Activated T-cell treated with anti-CD3 and anti-CD28 coated beads, Interleukin-2, amount 50 U/mL, for 72 hours (primary cell): ENCODE measurements at regions not wholly inside any gene's neighbourhood (a gene's known extent, or its start where the extent isn't known, plus 50 kb on each side); places are given as distances from the start of the nearest gene placed in this dataset.
"Not testable (repeated sequence)": the region's sequence is repeated elsewhere in the genome, so short reads cannot be mapped to it uniquely, and the experiment has no call there.

Experiments
- ATAC-seq, 2 donors: fragments of 150-1000 bp; cut with Tn5 transposase; replicated peaks in 1 of 2; 2 replicates each; pipeline ENCODE4 v1.10.0; 2021; ENCODE audit warnings: moderate library complexity in 2 of 2, mild to moderate bottlenecking in 1 of 2
- DNase-seq, 2 donors: peaks; one replicate each; pipeline ENCODE4 v3.0.0; 2021 to 2022; ENCODE audit warnings: mixed read lengths in 1 of 2
- H3K27ac Mint-ChIP-seq: one replicate; pipeline ENCODE4 v1.8.0; 2022; ENCODE audit warnings: mild to moderate bottlenecking, moderate library complexity, mixed read lengths
- H3K27me3 Mint-ChIP-seq: one replicate; pipeline ENCODE4 v1.8.0; 2022; ENCODE audit warnings: low read depth, mixed read lengths
- H3K36me3 Mint-ChIP-seq, 2 donors: one replicate each; pipeline ENCODE4 v1.8.0; 2022; ENCODE audit warnings: mixed read lengths in 2 of 2, mild to moderate bottlenecking in 1 of 2; ENCODE audit not compliant: insufficient read depth in 2 of 2
- H3K4me1 Mint-ChIP-seq: one replicate; pipeline ENCODE4 v1.8.0; 2022; ENCODE audit warnings: low read depth, mixed read lengths
- H3K4me3 Mint-ChIP-seq, 2 donors: one replicate each; pipeline ENCODE4 v1.8.0; 2022; ENCODE audit warnings: mild to moderate bottlenecking in 2 of 2, mixed read lengths in 2 of 2, moderate library complexity in 2 of 2
- H3K9me3 Mint-ChIP-seq, 2 donors: one replicate each; pipeline ENCODE4 v1.8.0; 2022; ENCODE audit warnings: mixed read lengths in 2 of 2

DNA sequence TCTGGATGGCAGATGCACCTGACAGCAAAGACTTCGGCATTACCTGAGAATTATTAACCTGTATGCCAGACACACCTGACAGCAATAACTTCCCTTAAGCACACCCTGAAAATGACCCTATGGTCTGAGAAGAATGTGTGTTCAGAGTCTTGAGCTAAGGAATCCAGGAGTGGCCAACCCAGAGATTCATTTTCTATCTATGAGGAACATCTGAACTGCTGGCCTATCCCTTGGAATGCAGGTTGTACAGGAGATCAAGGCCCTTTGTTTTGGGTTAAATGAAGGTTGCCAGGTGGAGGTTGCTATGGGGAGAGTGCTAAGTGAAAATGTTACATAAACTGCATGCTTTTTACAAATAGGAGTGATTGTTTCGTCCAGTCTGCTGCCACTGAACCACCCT lies 200.9 kb upstream of the MEIS1 start:
- Mint-ChIP-seq H3K27me3 (no peaks in the 10 kb centered on the region), H3K9me3 (peaks cover 2% of the 10 kb centered on the region in 2 donors), H3K4me1 (no peaks in the 10 kb centered on the region), H3K4me3 (no peak overlapping the region), H3K27ac (no peak overlapping the region), H3K36me3 (no peaks in the 10 kb centered on the region)
- ATAC-seq (no peak), DNase-seq (no peak)

DNA sequence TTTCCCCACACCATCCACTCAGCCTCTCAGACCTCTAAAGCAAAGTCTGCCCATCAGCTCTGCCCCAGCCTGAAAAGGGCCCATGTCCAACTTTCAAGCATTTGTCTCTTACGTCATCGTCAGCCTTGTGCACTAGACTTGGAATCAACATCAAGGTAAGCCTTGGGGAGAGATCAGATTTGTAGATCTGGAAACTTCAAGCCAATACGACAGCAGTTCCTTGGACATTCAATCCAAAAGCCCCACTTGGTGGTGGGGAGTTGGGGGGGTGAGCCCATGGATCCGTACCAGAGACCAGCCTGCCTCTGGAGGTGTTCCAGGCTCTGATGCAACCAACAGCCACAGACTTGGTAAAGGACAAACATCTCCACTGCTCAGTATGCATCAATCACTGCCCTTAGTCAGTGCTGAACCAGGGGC lies 206.8 kb upstream of the MEIS1 start:
- Mint-ChIP-seq H3K27ac (no peak overlapping the region), H3K27me3 (no peaks in the 10 kb centered on the region), H3K4me3 (no peak overlapping the region), H3K4me1 (no peaks in the 10 kb centered on the region), H3K36me3 (no peaks in the 10 kb centered on the region), H3K9me3 (peaks cover 2% of the 10 kb centered on the region in 2 donors)
- DNase-seq = no peak
- no peak for ATAC-seq

DNA sequence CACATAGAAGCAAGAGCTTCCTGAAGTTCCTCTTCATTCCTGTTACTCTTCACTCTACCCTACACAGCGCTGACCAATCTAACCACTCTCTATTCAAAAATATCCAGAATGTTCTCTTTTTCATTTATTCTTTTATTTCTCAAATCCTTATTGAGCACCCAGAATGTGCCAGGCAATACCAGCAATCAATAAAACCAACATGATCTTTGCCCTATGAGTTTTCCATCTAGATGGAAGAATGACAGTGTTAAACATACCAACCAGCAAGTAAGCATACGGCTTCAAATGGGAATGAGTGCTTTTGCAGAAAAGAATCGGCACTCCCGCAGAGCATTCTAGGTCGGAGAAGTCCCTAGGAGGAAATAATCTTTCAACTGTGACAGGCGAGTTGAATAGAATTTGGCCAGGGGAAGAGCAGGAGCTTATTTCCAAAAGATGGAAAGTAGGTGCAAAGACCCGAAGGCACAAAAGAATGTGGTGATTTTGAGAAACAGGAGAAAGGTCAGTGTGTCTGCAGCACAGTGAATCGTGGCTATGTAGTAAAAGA lies 217.8 kb upstream of the MEIS1 start:
- Mint-ChIP-seq H3K36me3 (no peaks in the 10 kb centered on the region), H3K4me1 (no peaks in the 10 kb centered on the region), H3K4me3 (no peak overlapping the region), H3K9me3 (peaks cover 2% of the 10 kb centered on the region in 2 donors), H3K27ac (no peak overlapping the region), H3K27me3 (no peaks in the 10 kb centered on the region)
- ATAC-seq (no peak), DNase-seq (no peak)

DNA sequence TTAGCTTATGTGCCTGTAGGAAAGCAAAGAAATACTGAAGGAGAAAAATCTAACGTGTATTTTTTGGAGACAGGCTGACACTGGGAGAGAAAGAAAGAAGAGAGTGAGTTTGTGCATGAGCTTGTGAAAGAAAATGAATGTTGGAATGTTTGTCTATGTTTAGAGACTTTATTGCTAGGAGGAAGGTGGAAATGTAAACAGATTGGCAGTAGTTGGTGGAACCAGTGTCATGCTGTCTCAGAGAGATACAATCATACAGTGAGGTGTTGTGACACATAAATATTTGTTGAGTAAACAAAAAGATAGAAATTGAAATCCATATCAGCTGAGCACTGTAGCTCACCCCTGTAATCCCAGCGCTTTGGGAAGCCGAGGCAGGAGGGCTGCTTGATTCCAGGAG lies 222.2 kb upstream of the MEIS1 start:
- no peaks in the 10 kb centered on the region for H3K4me1 Mint-ChIP-seq

GRCh38 chr2:66202586-66202985 lies 232.3 kb upstream of the MEIS1 start:
- Mint-ChIP-seq H3K36me3 (no peaks in the 10 kb centered on the region), H3K9me3 (peaks cover 0 to 3% of the 10 kb centered on the region in 2 donors)

More for the DNA sequence above, 222.2 kb upstream of the MEIS1 start:
- no peak overlapping the region for H3K4me3 Mint-ChIP-seq
- H3K36me3 Mint-ChIP-seq = no peaks in the 10 kb centered on the region
- no peaks in the 10 kb centered on the region for H3K27me3 Mint-ChIP-seq
- no peak for DNase-seq
- H3K9me3 Mint-ChIP-seq = peaks cover 1 to 2% of the 10 kb centered on the region in 2 donors
- no peak overlapping the region for H3K27ac Mint-ChIP-seq
- no peak for ATAC-seq

DNA sequence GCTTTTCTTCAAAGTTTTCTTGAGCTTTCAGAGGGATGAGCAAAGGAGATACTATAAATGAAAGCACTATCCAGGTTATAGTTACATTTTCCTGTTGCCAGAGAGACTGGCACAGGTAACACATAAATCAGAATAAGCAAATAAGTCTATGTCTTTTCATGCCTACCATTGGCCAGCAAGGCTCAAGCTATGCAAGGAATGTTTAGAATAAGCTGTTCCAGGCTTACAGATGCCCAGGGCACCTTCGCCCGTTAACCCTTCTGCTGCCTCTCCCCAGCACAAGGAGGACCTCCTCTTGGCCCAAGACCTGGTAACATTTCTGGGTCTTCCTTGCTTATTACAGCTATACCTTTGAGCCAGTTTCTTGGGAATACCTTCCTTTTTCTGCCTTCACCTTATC lies 233.7 kb upstream of the MEIS1 start:
- Mint-ChIP-seq H3K27ac (no peak overlapping the region), H3K9me3 (peaks cover 0 to 3% of the 10 kb centered on the region in 2 donors), H3K27me3 (no peaks in the 10 kb centered on the region), H3K4me1 (no peaks in the 10 kb centered on the region), H3K4me3 (no peak overlapping the region), H3K36me3 (no peaks in the 10 kb centered on the region)
- ATAC-seq (no peak), DNase-seq (no peak)

More at GRCh38 chr2:66202586-66202985, 232.3 kb upstream of the MEIS1 start:
- DNase-seq (no peak), ATAC-seq (no peak)
- no peak overlapping the region for H3K4me3 Mint-ChIP-seq
- no peaks in the 10 kb centered on the region for H3K27me3 Mint-ChIP-seq
- no peaks in the 10 kb centered on the region for H3K4me1 Mint-ChIP-seq
- no peak overlapping the region for H3K27ac Mint-ChIP-seq

DNA sequence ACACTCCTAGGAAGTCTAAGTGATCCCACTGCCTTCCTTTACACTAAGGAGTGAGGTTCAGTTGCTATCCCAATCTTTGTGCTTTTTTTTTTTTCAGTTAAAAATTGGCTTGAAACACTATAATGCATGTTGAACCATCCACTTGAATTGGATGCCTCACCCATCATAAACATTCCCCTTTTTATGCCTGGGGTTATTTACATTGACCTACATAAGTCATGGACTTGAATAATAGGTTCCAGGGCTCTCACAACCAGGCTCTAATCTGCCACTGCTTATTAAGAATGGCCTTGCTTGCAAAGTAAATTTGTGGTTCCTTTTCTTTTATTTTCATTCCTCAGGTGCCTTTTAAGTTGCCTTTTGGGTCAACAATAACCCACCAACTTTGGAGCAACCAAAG lies 236.1 kb upstream of the MEIS1 start:
- no peak for ATAC-seq
- Mint-ChIP-seq H3K9me3 (no peaks in the 10 kb centered on the region), H3K4me3 (no peak overlapping the region), H3K4me1 (no peaks in the 10 kb centered on the region), H3K27me3 (no peaks in the 10 kb centered on the region), H3K36me3 (no peaks in the 10 kb centered on the region), H3K27ac (no peak overlapping the region)
- DNase-seq = no peak

GRCh38 chr2:66192888-66193287 lies 242.0 kb upstream of the MEIS1 start:
- H3K27me3 Mint-ChIP-seq = no peaks in the 10 kb centered on the region
- DNase-seq (no peak), ATAC-seq (no peak)
- H3K9me3 Mint-ChIP-seq = no peaks in the 10 kb centered on the region
- H3K4me3 Mint-ChIP-seq = no peak overlapping the region
- H3K4me1 Mint-ChIP-seq = no peaks in the 10 kb centered on the region
- H3K27ac Mint-ChIP-seq = no peak overlapping the region
- no peaks in the 10 kb centered on the region for H3K36me3 Mint-ChIP-seq

GRCh38 chr2:66191311-66191710 lies 243.6 kb upstream of the MEIS1 start:
- H3K4me1 Mint-ChIP-seq = no peaks in the 10 kb centered on the region
- H3K27me3 Mint-ChIP-seq = no peaks in the 10 kb centered on the region
- no peaks in the 10 kb centered on the region for H3K36me3 Mint-ChIP-seq
- H3K4me3 Mint-ChIP-seq = no peak overlapping the region
- DNase-seq (no peak), ATAC-seq (no peak)
- H3K27ac Mint-ChIP-seq = no peak overlapping the region
- no peaks in the 10 kb centered on the region for H3K9me3 Mint-ChIP-seq

GRCh38 chr2:66189553-66189952 lies 245.4 kb upstream of the MEIS1 start:
- H3K4me1 Mint-ChIP-seq = no peaks in the 10 kb centered on the region
- no peaks in the 10 kb centered on the region for H3K9me3 Mint-ChIP-seq
- H3K36me3 Mint-ChIP-seq = no peaks in the 10 kb centered on the region
- H3K27me3 Mint-ChIP-seq = no peaks in the 10 kb centered on the region
- H3K27ac Mint-ChIP-seq = no peak overlapping the region
- no peak overlapping the region for H3K4me3 Mint-ChIP-seq
- ATAC-seq (no peak), DNase-seq (no peak)

- no peaks in the 10 kb centered on the region for H3K4me1 Mint-ChIP-seq
- no peak for DNase-seq
- no peak overlapping the region for H3K27ac Mint-ChIP-seq
- no peaks in the 10 kb centered on the region for H3K36me3 Mint-ChIP-seq
- no peak for ATAC-seq
- no peaks in the 10 kb centered on the region for H3K9me3 Mint-ChIP-seq
- no peaks in the 10 kb centered on the region for H3K27me3 Mint-ChIP-seq
- no peak overlapping the region for H3K4me3 Mint-ChIP-seq
Measured at GRCh38 chr2:66186537-66186936, 248.4 kb upstream of the MEIS1 start.

GRCh38 chr2:66185497-66186054 lies 249.3 kb upstream of the MEIS1 start:
- H3K9me3 Mint-ChIP-seq = no peaks in the 10 kb centered on the region
- H3K27ac Mint-ChIP-seq = no peak overlapping the region
- no peaks in the 10 kb centered on the region for H3K27me3 Mint-ChIP-seq
- no peaks in the 10 kb centered on the region for H3K4me1 Mint-ChIP-seq
- DNase-seq (no peak), ATAC-seq (no peak)
- H3K4me3 Mint-ChIP-seq = no peak overlapping the region
- no peaks in the 10 kb centered on the region for H3K36me3 Mint-ChIP-seq

- ATAC-seq, H3K9me3 Mint-ChIP-seq, DNase-seq, H3K4me1 Mint-ChIP-seq, H3K27ac Mint-ChIP-seq, H3K36me3 Mint-ChIP-seq, H3K27me3 Mint-ChIP-seq, H3K4me3 Mint-ChIP-seq: not testable (repeated sequence)
Measured at GRCh38 chr2:66177128-66177796, 257.7 kb upstream of the MEIS1 start.

DNA sequence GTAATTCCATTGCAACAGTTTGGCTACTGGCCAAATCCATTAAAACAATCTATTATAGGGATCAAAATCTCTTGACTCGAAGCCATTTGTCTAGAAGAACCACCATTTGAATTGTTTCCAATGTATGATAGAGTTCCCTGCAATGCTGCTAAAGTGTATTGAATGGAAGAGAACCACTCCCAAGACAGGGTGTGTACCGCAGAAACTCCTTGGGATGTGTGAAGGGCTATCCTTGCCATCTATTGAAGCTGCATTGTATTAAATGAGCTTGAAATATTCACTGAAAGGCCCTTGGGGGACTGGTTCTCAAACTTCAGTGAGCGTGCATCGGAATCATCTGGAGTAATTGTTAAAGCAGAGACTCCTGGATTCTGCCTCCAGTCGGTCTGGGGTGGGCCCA lies 260.4 kb upstream of the MEIS1 start:
- ATAC-seq (no peak), DNase-seq (no peak)
- H3K9me3 Mint-ChIP-seq = no peaks in the 10 kb centered on the region
- no peak overlapping the region for H3K4me3 Mint-ChIP-seq
- no peaks in the 10 kb centered on the region for H3K27me3 Mint-ChIP-seq
- no peaks in the 10 kb centered on the region for H3K4me1 Mint-ChIP-seq
- no peaks in the 10 kb centered on the region for H3K36me3 Mint-ChIP-seq
- no peak overlapping the region for H3K27ac Mint-ChIP-seq
